AG20443 (cell line): ENCODE measurements at regions not wholly inside any gene's neighbourhood (a gene's known extent, or its start where the extent isn't known, plus 50 kb on each side); places are given as distances from the start of the nearest gene placed in this dataset.

ENCODE experiments used
- DNase-seq: peaks from one replicate; pipeline ENCODE4 v3.0.0; 2012; ENCODE audit warnings: low spot score, mixed read lengths

DNA sequence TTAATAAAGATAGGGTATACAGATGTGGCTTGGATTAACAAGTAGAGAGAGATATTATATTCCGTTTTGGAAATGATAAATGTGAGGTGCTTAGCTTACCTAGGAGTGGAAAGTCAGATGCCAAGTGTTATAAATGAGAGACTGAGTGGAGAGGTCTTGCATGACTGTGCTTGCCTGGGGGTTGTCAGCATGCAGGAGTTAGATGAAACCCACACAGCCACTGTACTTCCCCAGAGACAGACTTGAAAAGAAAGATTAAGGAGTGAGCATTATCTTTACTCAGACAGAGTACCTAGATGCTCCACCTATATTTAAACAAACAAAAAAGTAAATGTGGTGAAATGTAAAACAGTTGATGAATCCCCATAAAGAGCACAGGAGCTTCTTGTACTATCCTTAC, 482.7 kb downstream of the RIT2 start:
- DNase-seq, result no peak

DNA sequence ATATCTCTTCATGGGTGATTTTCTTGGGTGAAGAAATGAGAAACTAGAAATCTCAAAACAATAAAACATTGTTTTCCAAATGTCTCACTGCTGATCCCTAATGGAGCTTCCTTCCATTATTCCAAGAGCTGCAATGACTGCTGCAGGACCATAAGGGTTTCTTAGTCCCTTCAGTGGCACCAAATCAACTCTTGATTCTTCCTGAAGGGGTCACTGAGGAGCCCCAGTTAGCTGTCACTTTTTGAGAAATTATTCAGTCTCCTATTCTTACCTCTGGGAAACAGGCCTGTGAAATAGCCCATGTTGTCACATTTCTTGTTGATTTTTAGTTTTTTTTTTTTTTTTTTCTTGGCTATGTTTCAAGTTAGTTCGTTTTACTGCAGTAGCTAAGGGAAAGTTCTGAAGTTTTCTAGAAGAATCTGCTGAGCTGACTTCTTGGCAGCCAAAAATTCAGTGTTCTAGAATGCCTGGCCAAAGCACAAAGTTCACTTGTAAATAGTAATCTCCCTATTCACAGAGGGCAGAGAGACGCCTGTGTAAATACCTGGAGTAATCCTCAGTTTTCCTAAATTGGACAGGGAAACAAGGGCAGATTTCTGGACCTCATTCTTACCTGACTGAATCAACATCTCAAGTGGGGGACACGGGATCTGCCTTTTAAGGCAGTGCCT, 480.0 kb downstream of the RIT2 start:
- no peak for DNase-seq

DNA sequence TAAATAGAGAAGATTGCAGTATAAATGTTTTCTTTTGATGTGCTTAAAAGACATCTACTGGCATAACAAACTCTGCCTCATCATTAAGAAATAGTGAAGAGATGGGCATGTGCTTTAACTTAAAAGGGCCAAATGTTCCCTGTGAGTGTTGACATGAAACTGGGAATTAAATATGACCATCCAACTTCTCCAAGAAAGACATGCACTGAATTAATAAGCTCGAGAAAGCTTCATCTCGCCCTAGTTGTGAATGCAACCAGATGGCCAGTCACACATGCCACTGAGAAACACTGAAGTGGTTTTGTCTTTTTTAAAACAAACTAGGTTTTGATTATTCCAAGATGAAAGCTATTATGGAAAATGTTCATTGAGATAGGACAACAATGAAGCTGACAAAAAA, 479.2 kb downstream of the RIT2 start:
- no peak for DNase-seq

DNA sequence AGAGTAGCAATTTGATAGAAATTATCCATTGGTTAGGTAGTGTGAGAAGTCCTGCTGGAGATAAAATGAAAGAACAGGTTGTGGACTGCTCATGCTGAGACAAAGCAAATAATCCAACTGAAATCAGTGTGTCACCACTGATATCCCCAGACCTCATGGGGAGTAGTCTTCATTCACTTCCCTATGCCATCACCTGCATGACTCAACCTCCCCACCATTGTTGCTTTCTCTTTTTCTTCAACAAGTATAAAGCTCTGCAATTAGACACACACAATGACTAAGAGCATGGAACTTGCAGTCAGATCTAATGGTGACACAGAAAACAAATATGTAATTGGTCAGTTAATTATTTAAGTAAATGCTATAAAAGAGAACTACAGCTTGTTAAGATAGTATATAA, 475.3 kb downstream of the RIT2 start:
- DNase-seq, result no peak

DNA sequence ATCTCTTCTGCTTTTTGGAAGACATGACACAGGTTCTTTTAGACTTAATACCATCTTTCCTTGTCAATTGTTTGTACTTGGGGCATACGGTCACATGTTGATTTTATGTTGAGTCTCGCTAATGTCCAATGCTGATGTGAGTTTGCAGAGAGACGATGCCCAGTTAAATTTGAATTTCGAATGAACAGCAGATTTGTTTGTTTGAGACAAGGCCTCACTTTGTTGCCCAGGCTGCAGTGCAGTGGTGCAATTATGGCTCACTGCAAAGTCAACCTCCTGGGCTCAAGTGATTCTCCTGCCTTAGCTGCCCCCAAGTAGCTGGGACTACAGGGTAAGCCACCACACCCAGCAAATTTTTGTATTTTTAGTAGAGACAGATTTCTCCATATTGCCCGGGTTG, 473.5 kb downstream of the RIT2 start:
- no peak for DNase-seq

DNA sequence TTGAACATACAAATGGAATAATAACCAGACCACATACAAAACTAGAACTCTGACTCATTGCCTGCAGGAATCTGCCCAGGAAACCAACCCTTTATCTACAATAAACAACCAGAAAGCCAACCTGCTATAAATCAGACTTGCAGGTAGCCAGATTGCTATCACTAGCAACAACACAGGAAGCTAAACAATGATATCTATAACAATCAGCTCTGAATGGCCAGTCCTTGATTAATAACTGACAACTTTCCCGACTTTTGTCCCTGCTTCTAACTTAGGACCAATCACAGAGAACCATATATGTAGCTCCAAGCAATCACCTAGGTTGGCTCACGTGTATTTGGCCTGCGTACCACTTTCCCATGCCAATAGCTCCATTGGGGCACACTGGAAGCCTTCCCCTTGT, 470.8 kb downstream of the RIT2 start:
- DNase-seq, result no peak

DNA sequence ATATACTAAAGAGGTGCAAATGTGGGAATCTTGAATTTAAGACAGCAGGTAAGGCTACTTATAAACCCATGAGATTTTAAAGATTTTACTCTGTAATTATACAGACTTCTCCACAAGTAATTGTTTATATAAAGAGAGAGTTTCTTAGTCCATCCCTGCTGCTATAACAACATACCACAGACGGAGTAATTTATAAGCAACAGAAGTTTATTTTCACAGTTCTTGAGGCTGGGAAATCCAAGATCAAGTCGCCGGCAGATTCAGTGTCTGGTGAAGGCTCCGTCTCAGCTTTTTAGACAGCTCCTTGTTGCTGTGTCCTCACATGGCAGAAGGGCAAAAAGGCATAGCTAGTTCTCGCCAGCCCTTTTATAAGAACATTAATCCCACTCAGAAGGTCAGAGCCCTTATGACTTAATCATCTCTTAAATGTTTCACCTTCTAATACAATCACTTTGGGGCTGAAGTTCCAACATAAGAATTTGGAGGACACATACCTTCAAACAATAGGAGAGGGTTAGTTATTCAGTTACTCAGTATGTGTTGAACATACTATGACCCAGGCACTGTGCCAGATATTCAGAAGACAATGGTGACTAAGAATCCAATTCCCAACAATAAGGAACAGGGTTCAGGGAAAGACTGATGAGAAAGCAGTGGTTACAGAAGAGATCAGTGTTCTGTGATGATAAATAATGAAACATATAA, 466.0 kb downstream of the RIT2 start:
- no peak for DNase-seq

DNA sequence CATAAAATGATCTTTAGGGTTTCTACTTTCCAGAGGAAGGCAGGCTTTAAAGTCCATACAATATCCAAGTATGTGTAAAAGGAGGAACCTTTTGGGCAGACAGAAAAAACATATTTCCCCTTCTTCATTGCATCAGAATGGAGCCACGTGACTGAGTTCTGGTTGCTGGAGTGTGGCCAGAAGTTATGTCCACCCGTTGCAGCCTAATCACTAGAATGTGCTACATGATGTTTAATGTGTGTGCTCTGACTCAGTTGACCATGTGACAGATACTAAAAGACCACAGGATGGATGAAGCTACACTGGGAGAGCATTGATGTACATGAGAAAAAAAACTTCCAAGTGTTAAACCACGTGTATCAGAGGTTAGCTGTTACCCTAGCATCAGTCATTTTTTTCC, 460.9 kb downstream of the RIT2 start:
- no peak for DNase-seq

DNA sequence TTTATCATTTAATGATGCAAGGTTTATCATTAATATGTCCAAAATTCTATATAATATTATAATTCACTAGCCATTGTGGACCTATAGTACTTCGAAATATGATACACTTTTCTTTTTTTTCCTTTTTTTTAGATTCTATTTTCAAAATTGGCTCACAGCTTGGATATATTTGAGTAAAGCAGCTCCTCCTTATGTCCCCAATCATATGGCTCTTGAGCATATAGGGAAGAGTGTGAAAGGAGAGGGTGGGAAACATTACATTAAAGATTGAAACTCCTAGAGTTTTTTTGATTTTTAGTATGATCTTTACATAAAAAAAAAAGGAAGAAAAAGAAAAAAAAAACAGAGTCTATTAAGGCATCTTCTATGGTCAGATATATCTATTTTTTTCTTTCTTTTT, 457.9 kb downstream of the RIT2 start:
- no peak for DNase-seq

DNA sequence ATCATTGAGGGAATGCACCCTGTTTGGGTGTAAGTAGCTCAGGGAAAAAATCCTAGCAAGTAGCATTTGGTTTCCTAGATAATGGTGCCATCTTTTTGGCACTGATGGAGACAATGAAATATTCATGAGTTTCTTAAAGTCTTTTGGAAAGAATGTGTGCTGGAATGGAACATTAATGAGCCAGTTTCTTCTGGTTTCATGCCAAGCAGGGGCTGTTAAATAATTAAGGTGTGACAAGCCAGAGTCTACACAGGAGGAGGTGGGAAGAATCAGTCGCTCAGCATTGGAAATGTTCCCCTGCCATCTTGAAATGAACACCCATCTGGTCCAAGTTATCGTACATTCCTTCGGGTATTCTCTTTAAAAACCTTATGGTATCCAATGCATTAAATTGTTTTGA, 457.3 kb downstream of the RIT2 start:
- DNase-seq, result no peak

DNA sequence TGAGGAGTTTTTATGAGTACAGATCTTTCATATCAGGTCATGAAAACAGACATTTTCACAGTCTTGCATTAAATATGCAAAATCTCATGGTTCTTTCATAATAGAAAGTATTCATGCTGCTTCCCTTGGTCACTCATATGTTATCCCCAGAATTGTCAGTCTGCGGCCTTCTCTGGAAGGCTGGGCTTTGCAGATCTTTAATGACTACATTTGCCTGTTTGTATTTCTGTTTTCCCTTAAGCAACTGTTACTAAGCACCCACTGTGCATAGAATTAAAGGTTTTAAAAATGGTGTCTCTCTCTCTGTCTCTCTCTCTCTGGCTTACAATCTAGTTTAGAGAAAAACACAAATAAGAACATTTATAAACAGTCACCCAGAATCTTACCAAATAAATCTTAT, 456.3 kb downstream of the RIT2 start:
- no peak for DNase-seq

DNA sequence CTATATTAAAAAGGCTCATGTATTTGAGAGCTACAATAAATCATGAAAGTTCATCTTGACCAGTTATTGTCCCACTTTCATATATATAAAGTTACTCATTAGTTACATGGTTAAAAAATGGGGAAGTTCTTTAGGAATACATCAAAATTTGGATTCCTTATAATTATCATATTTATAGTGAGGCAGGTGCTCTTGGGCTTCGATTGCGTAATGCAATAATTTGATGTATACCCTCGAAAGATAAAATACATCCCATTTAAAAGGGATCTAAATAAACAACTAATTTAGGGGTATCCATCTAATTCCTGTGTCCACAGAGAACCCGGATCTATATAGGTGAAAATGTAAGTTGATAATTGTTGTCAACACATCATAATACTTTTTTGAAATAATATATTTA, 444.6 kb downstream of the RIT2 start:
- DNase-seq, result no peak

DNA sequence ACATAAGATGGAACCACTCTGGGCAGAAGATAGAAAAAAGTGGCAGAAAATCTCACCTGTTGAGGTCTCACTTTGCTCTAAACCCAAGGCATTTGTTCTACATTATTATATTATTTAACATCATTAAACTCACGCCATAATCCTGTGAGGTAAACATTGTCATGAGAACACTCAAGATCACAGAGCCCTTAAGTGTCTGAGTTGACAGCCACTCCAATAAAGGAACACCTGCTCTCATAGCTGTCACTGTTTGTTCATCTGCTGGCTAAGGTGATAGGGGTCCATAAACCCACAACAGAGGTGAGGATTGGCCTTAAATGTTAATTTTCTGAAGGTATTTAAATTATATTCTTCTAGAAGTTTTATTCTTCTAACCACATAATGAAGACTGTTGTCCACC, 439.7 kb downstream of the RIT2 start:
- no peak for DNase-seq

DNA sequence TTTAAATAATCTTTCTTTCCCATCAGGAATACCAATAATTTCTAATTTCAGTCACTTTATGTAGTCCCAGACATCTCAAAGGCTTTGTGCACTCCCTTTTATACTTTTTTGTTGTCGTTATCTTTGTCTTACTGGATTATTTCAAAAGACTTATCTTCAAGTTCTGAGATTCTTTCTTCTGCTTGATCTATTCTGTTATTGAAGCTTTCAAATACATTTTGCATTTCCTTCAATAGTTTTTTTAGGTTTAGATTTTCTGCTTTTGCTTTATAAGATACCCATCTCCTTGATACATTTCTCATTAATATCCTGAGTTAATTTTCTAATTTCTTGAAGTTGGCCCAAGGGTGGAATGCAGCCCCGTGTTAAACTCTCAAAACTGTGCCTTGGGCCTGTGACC, 432.4 kb downstream of the RIT2 start:
- no peak for DNase-seq

DNA sequence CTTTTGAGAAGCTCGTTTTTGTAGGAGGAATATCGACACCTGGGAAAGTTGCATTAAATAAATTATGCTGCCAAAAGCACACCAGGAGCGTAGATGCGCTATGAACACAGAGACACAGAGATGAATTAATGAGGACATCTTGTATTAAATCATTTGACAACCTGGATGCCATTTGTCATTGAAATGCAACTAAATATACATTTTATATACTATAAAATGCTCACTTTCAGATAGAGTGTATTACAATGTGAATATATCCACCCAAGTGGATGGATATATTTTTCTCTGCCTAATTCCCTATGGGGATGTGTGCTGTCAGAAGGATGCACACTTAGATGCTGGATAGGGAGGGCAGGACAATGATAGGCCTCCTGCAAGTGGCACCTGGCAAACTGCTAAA, 426.2 kb downstream of the RIT2 start:
- no peak for DNase-seq
